Heart right ventricle (tissue), 16 donors: ENCODE measurements at regions not wholly inside any gene's neighbourhood (a gene's known extent, or its start where the extent isn't known, plus 50 kb on each side); places are given as distances from the start of the nearest gene placed in this dataset.

Source experiments
- ATAC-seq, 8 donors: fragments of 200-7000 bp; cut with Tn5 transposase; one replicate each; pipeline ENCODE4 v1.9.1; 2020; ENCODE audit warnings: mild to moderate bottlenecking in 8 of 8, moderate library complexity in 8 of 8, moderate number of reproducible peaks in 1 of 8
- DNase-seq, 2 donors: peaks; one replicate each; pipeline ENCODE4 v3.0.0-alpha.2; 2020
- H3K27ac ChIP-seq, 10 donors: fragments of 200-600 bp; sonication (generic) in 2 of 10; one replicate each; pipeline versions ENCODE4 v1.5.0 to v1.8.0; 2020 to 2022; ENCODE audit warnings: mild to moderate bottlenecking in 3 of 10
- H3K27me3 ChIP-seq, 7 donors: fragments of 200-600 bp; one replicate each; pipeline ENCODE4 v1.8.0; 2021 to 2022; ENCODE audit warnings: mild to moderate bottlenecking in 2 of 7
- H3K36me3 ChIP-seq, 9 donors: fragments of 200-600 bp; sonication (generic) in 1 of 9; one replicate each; pipeline versions ENCODE4 v1.5.0 to v1.8.0; 2020 to 2022; ENCODE audit warnings: mild to moderate bottlenecking in 2 of 9
- H3K4me1 ChIP-seq, 9 donors: fragments of 200-600 bp; sonication (generic) in 1 of 9; one replicate each; pipeline versions ENCODE4 v1.5.0 to v1.8.0; 2020 to 2022; ENCODE audit warnings: mild to moderate bottlenecking in 4 of 9
- H3K4me3 ChIP-seq, 10 donors: fragments of 200-600 bp; sonication (generic) in 2 of 10; one replicate each; pipeline versions ENCODE4 v1.5.0 to v1.8.0; 2020 to 2022; ENCODE audit warnings: mild to moderate bottlenecking in 7 of 10, moderate library complexity in 2 of 10
- H3K9me3 ChIP-seq, 11 donors: fragments of 200-600 bp in 10 of 11; sonication (generic) in 2 of 11; one replicate each; pipeline versions ENCODE4 v1.5.0 to v1.8.0; 2013 to 2022; ENCODE audit warnings: mild to moderate bottlenecking in 2 of 11, control low read depth in 1 of 11, moderate library complexity in 1 of 11
- CTCF ChIP-seq, 9 donors: fragments of 200-600 bp; sonication (generic) in 2 of 9; IDR thresholded peaks; one replicate each; pipeline versions ENCODE4 v1.5.0 to v1.8.0; 2021 to 2022; ENCODE audit warnings: antibody characterized with exemption in 9 of 9, mild to moderate bottlenecking in 5 of 9, moderate library complexity in 1 of 9
- WGBS, 2 donors: extraction: QIAGEN DNeasy Blood & Tissue Kit; methylation state at CpG; one replicate each; pipeline ENCODE4 v1.1.7; 2013; ENCODE audit warnings: inconsistent platforms in 1 of 2; 5-methylcytosine and 5-hydroxymethylcytosine counted together
- intact Hi-C, 10 donors: fragments of 100-400 bp; cut with DNase I; formaldehyde crosslinking; loops; one replicate each; pipeline versions ENCODE4 v1.11.1 to v1.14.2; 2022
- donor health status: Arrhythmogenic right ventricular cardiomyopathy.
- donor health status: ischemic (EF 13 %, LVEDD 7.1; RV severe dilation, severe dysfunction).
- donor health status: healthy with polysubstance abuse.
- donor health status: DM: no; HTN: yes; CAD: no.
- donor health status: DM: no; HTN: no; CAD: no.
- donor health status: ischemic (EF 25% LVEDD 6.9; RV normal size, moderate dysfunction).
- donor health status: ischemic (EF 25% LVEDD 5.7; RV mildly dilated, moderate dysfunction).
- donor health status: healthy.
- donor health status: DM: yes; HTN: yes; CAD: no.
- donor health status: Ischemic cardiomyopathy.
- donor health status: ischemic (EF 35%, LVEDD 5.7; RV mildly dilated, moderate dysfunction).
- donor health status: nonischemic (EF 11% LVEDD 7.7; RV severe dilation, severe dysfunction).
- donor health status: DM: yes; HTN: yes; CAD: no.
- donor health status: PGD.
- donor health status: ischemic (EF 29% LVEDD 5.4; RV normal size, mild dysfunction).
- donor health status: nonischemic (EF 23%, LVEDD 6.1; RV moderate dilation, normal function).

GRCh38 chr2:39498786-39499185 is 61.7 kb upstream of the MAP4K3 start:
- WGBS, 2 donors = 94 to 95% methylated on average over 4 of the region's 4 CpGs
- TF ChIP-seq CTCF (IDR thresholded peaks at IDR 0.05) = no peak
- ATAC-seq (no peak), DNase-seq (no peak)
- Histone ChIP-seq H3K4me1 (peaks cover 2 to 63% (median 43%) of the 10 kb centered on the region in 9 donors), H3K27ac (peak overlapping the region in 4 of 10 donors; percentile 43 to 80 (median 74)), H3K9me3 (no peaks in the 10 kb centered on the region), H3K27me3 (no peaks in the 10 kb centered on the region), H3K36me3 (no peaks in the 10 kb centered on the region), H3K4me3 (no peak overlapping the region)
- intact Hi-C loops = loop anchor here in 2 of 10 donors (5.0 kb wide), 2 partner anchors 61 to 116 kb away; partner anchors contain the start of gene MAP4K3 (in 2 of the 2)

GRCh38 chr2:39499336-39499735 is 62.3 kb upstream of the MAP4K3 start:
- H3K4me1 ChIP-seq = peaks cover 2 to 68% (median 48%) of the 10 kb centered on the region in 9 donors
- peak overlapping the region in 5 of 10 donors; percentile 43 to 80 (median 72) for H3K27ac ChIP-seq

GRCh38 chr2:39501412-39501811 is 64.3 kb upstream of the MAP4K3 start:
- ATAC-seq = no peak
- no peak overlapping the region for H3K4me3 ChIP-seq
- H3K4me1 ChIP-seq = peaks cover 2 to 74% (median 49%) of the 10 kb centered on the region in 9 donors
- TF ChIP-seq CTCF (IDR thresholded peaks at IDR 0.05) = no peak
- H3K9me3 ChIP-seq = no peaks in the 10 kb centered on the region
- 95 to 100% methylated on average over 1 of the region's 1 CpG for WGBS, 2 donors
- H3K27me3 ChIP-seq = no peaks in the 10 kb centered on the region
- DNase-seq = no peak
- no peaks in the 10 kb centered on the region for H3K36me3 ChIP-seq
- intact Hi-C loops = loop anchor here in 1 of 10 donors (5.0 kb wide), 1 partner anchor 64 kb away; the partner anchor contains the start of gene MAP4K3
- peak overlapping the region in 4 of 10 donors; percentile 69 to 80 (median 75) for H3K27ac ChIP-seq

More at GRCh38 chr2:39499336-39499735, 62.3 kb upstream of the MAP4K3 start:
- Histone ChIP-seq H3K27me3 (no peaks in the 10 kb centered on the region), H3K36me3 (no peaks in the 10 kb centered on the region), H3K4me3 (no peak overlapping the region), H3K9me3 (no peaks in the 10 kb centered on the region)
- 53 to 63% methylated on average over 2 of the region's 2 CpGs for WGBS, 2 donors
- no peak for TF ChIP-seq CTCF (IDR thresholded peaks at IDR 0.05)
- DNase-seq = no peak
- peak in 2 of 8 donors; percentile 23 to 32 for ATAC-seq
- intact Hi-C loops = loop anchor here in 2 of 10 donors (5.0 kb wide), 2 partner anchors 62 to 117 kb away; partner anchors contain the start of gene MAP4K3 (in 2 of the 2)

- 95 to 96% methylated on average over 2 of the region's 2 CpGs for WGBS, 2 donors
- peak overlapping the region in 2 of 10 donors; percentile 4 to 83 for H3K27ac ChIP-seq
Measured at GRCh38 chr2:39503277-39503676, 66.2 kb upstream of the MAP4K3 start.

More at GRCh38 chr2:39503277-39503676, 66.2 kb upstream of the MAP4K3 start:
- ATAC-seq (no peak), DNase-seq (no peak)
- no peak for TF ChIP-seq CTCF (IDR thresholded peaks at IDR 0.05)
- Histone ChIP-seq H3K4me1 (peaks cover 2 to 64% (median 43%) of the 10 kb centered on the region in 9 donors), H3K9me3 (no peaks in the 10 kb centered on the region), H3K27me3 (no peaks in the 10 kb centered on the region), H3K36me3 (no peaks in the 10 kb centered on the region), H3K4me3 (no peak overlapping the region)
- intact Hi-C loops = loop anchor here in 1 of 10 donors (5.0 kb wide), 1 partner anchor 66 kb away; the partner anchor contains the start of gene MAP4K3
